Smooth muscle cell (in vitro differentiated cells): ENCODE measurements at regions not wholly inside any gene's neighbourhood (a gene's known extent, or its start where the extent isn't known, plus 50 kb on each side); places are given as distances from the start of the nearest gene placed in this dataset.
A peak's percentile ranks its signal among the peaks of the same experiment; 100 is the strongest.

Experiments used
- DNase-seq: peaks from one replicate; lab custom pipeline; 2025; ENCODE audit not compliant: unreplicated experiment; lab: John Stamatoyannopoulos, UW
- H2AFZ ChIP-seq: fragments of 200-600 bp; sonication (generic); 2 replicates; pipeline ENCODE4 v1.6.0; 2016; ENCODE audit warnings: antibody characterized with exemption, low read depth, mild to moderate bottlenecking
- H3F3A ChIP-seq: fragments of 200-600 bp; sonication (generic); 2 replicates; pipeline ENCODE4 v1.6.0; 2017; ENCODE audit warnings: antibody characterized with exemption, low read depth
- H3K27ac ChIP-seq: fragments of 200-600 bp; sonication (generic); 2 replicates; pipeline ENCODE4 v1.5.1; 2016; ENCODE audit warnings: low read depth, mild to moderate bottlenecking
- H3K27me3 ChIP-seq: fragments of 200-600 bp; sonication (generic); 2 replicates; pipeline ENCODE4 v1.6.1; 2016; ENCODE audit warnings: low read depth, mild to moderate bottlenecking
- H3K36me3 ChIP-seq: fragments of 200-600 bp; sonication (generic); 2 replicates; pipeline ENCODE4 v1.5.1; 2016; ENCODE audit warnings: low read depth
- H3K4me1 ChIP-seq: fragments of 200-600 bp; sonication (generic); 2 replicates; pipeline ENCODE4 v1.5.1; 2016; ENCODE audit warnings: low read depth
- H3K4me2 ChIP-seq: fragments of 200-600 bp; sonication (generic); 2 replicates; pipeline ENCODE4 v1.6.0; 2016; ENCODE audit warnings: mild to moderate bottlenecking
- H3K4me3 ChIP-seq: fragments of 200-600 bp; sonication (generic); 2 replicates; pipeline ENCODE4 v1.5.1; 2016; ENCODE audit warnings: mild to moderate bottlenecking
- H3K79me2 ChIP-seq: fragments of 200-600 bp; sonication (generic); 2 replicates; pipeline ENCODE4 v1.6.0; 2016; ENCODE audit warnings: low read depth, mild to moderate bottlenecking
- H3K9ac ChIP-seq: fragments of 200-600 bp; sonication (generic); 2 replicates; pipeline ENCODE4 v1.6.0; 2016; ENCODE audit warnings: low read depth
- H3K9me3 ChIP-seq: fragments of 200-600 bp; sonication (generic); replicated peaks from 2 replicates; pipeline ENCODE4 v1.5.1; 2016; ENCODE audit warnings: low read depth
- H4K20me1 ChIP-seq: fragments of 200-600 bp; sonication (generic); 2 replicates; pipeline ENCODE4 v1.6.0; 2016; ENCODE audit warnings: low read depth
- WGBS: methylation state at CpG from one replicate; pipeline ENCODE4 v1.1.7; 2016; ENCODE audit warnings: low lambda C conversion rate; 5-methylcytosine and 5-hydroxymethylcytosine counted together
- TF ChIP-seq, protein P1 (sequence below): fragments of 200-600 bp; sonication (generic); IDR thresholded peaks from 2 replicates; pipeline ENCODE4 v1.5.1; 2017; ENCODE audit warnings: borderline replicate concordance, mild to moderate bottlenecking, antibody characterized with exemption; ENCODE audit not compliant: insufficient read depth, poor library complexity, severe bottlenecking

DNA sequence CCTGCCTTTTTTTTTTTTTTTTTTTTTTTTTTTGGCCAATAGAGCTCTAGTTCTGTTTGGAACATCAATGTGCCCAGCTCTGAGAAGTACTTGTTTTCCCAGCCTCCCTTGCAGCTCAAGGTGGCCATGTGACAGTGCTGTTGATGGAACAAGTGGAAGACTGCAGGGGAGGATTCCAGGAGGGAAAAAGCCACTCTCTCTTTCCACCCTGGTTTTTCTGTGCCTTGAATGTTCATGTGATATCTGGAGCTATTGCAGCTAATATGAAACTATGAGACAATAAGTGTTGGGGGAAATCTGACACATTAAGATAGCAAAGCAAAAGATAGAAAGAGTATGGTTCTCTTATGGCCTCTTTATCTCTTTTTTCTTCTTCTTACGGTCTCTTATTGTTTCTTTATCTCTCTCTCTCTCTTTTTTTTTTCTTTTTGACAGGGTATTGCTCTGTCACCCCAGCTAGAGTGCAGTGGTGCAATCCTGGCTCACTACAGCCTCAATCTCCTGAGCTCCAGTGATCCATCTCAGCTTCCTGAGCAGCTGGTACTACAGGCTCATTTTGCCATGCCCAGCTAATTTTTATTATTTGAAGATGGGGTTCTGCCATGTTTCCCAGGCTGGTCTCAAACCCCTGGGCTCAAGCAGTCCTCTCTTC, 192.0 kb upstream of the LNX1 start:
- H3K9me3 ChIP-seq, result no peaks in the 10 kb centered on the region
- H3K27ac ChIP-seq, result no peak overlapping the region
- DNase-seq, result no peak
- H3K9ac ChIP-seq, result no peak overlapping the region
- H3K36me3 ChIP-seq, result no peaks in the 10 kb centered on the region
- H3F3A ChIP-seq, result peaks cover 14% of the 10 kb centered on the region
- no peaks in the 10 kb centered on the region for H3K79me2 ChIP-seq
- H3K27me3 ChIP-seq, result no peaks in the 10 kb centered on the region
- WGBS, result 94% methylated on average over 1 of the region's 1 CpG
- no peaks in the 10 kb centered on the region for H3K4me1 ChIP-seq
- no peak overlapping the region for H2AFZ ChIP-seq
- H4K20me1 ChIP-seq, result no peaks in the 10 kb centered on the region
- H3K4me2 ChIP-seq, result no peak overlapping the region
- H3K4me3 ChIP-seq, result no peak overlapping the region
- TF ChIP-seq, protein P1, sequence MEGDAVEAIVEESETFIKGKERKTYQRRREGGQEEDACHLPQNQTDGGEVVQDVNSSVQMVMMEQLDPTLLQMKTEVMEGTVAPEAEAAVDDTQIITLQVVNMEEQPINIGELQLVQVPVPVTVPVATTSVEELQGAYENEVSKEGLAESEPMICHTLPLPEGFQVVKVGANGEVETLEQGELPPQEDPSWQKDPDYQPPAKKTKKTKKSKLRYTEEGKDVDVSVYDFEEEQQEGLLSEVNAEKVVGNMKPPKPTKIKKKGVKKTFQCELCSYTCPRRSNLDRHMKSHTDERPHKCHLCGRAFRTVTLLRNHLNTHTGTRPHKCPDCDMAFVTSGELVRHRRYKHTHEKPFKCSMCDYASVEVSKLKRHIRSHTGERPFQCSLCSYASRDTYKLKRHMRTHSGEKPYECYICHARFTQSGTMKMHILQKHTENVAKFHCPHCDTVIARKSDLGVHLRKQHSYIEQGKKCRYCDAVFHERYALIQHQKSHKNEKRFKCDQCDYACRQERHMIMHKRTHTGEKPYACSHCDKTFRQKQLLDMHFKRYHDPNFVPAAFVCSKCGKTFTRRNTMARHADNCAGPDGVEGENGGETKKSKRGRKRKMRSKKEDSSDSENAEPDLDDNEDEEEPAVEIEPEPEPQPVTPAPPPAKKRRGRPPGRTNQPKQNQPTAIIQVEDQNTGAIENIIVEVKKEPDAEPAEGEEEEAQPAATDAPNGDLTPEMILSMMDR, result no peak

- Histone ChIP-seq H3K4me1 (no peaks in the 10 kb centered on the region), H4K20me1 (no peaks in the 10 kb centered on the region), H3K9me3 (no peaks in the 10 kb centered on the region), H3K9ac (no peak overlapping the region), H3K36me3 (no peaks in the 10 kb centered on the region), H3K4me2 (no peak overlapping the region), H3K79me2 (no peaks in the 10 kb centered on the region), H3K4me3 (no peak overlapping the region), H2AFZ (peak overlapping the region; percentile 23), H3K27ac (no peak overlapping the region), H3K27me3 (no peaks in the 10 kb centered on the region), H3F3A (peaks cover 14% of the 10 kb centered on the region)
- WGBS, result 13% methylated on average over 2 of the region's 2 CpGs
- TF ChIP-seq, protein P1, result no peak
- DNase-seq, result no peak
These were observed 191.2 kb upstream of the LNX1 start for GRCh38 chr4:53782458-53782845.

DNA sequence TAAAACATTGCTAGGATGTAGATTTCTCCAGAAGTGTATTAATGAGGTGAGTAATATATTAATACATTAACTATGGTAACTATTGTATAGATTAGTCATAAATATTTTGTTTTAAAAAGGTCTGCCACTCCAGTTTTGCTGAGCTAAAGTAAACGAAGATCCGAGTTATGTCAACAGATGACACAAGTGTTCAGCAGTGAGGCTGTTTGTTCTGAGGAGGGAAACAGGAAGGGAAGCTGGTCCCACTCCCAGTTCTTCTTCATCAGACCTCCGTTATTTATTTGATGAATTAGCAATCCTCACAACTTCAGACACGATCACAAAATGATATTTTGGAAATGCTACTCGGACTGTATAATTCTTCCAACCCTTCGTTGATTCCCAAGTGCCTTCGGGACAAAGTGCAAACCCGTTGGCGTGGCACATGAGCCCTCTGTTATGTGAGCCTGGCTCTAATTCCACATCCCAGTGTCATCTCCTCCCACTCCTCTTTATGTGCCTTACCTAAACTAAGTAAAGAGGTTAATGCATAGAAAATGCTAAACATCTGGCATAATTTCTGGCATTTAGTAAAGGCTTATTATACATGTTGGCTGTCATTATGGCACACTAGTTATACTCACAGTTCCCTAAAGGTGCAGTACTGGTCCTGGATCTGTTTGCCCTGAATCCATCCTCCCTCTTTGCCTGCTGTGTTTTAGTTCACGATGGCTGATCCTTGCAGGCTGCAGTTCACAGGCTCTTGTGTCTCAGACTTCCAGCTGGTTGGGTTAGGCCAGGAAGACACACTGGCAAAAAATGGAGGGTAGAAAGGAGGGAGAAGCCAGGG, 190.6 kb upstream of the LNX1 start:
- H3K4me3 ChIP-seq, result no peak overlapping the region
- H3K4me2 ChIP-seq, result no peak overlapping the region
- H3K27ac ChIP-seq, result peak overlapping the region; percentile 18
- no peaks in the 10 kb centered on the region for H4K20me1 ChIP-seq
- peaks cover 11% of the 10 kb centered on the region for H3F3A ChIP-seq
- H3K27me3 ChIP-seq, result no peaks in the 10 kb centered on the region
- no peaks in the 10 kb centered on the region for H3K4me1 ChIP-seq
- WGBS, result 67% methylated on average over 10 of the region's 10 CpGs
- no peaks in the 10 kb centered on the region for H3K9me3 ChIP-seq
- H2AFZ ChIP-seq, result peak overlapping the region; percentile 23
- DNase-seq, result no peak
- no peaks in the 10 kb centered on the region for H3K36me3 ChIP-seq
- TF ChIP-seq, protein P1, result no peak
- no peaks in the 10 kb centered on the region for H3K79me2 ChIP-seq
- H3K9ac ChIP-seq, result no peak overlapping the region
